HG03460 (cell line): ENCODE measurements at regions not wholly inside any gene's neighbourhood (a gene's known extent, or its start where the extent isn't known, plus 50 kb on each side); places are given as distances from the start of the nearest gene placed in this dataset.
"Not testable (repeated sequence)": the region's sequence is repeated elsewhere in the genome, so short reads cannot be mapped to it uniquely, and the experiment has no call there.

Experiments used
- ATAC-seq: cut with Tn5 transposase; IDR thresholded peaks from one replicate; pipeline ENCODE4 v1.9.1; 2021; ENCODE audit not compliant: unreplicated experiment

GRCh38 chr10:16231734-16232435, 204.9 kb upstream of the PTER start:
- ATAC-seq, result no peak

- no peak for ATAC-seq
Measured at GRCh38 chr10:16232441-16232840, 204.4 kb upstream of the PTER start.

GRCh38 chr10:16234916-16235315, 201.9 kb upstream of the PTER start:
- no peak for ATAC-seq

GRCh38 chr10:16242446-16242845, 194.4 kb upstream of the PTER start:
- no peak for ATAC-seq

GRCh38 chr10:16242859-16243613, 193.8 kb upstream of the PTER start:
- ATAC-seq, result no peak

- ATAC-seq, result not testable (repeated sequence)
Measured at GRCh38 chr10:16250136-16250535, 186.7 kb upstream of the PTER start.

- ATAC-seq, result no peak
Measured at GRCh38 chr10:16256336-16256735, 180.5 kb upstream of the PTER start.

- no peak for ATAC-seq
Measured at GRCh38 chr10:16258291-16259040, 178.3 kb upstream of the PTER start.

GRCh38 chr10:16259726-16260125, 177.1 kb upstream of the PTER start:
- ATAC-seq, result no peak

GRCh38 chr10:16260388-16260787, 176.4 kb upstream of the PTER start:
- no peak for ATAC-seq

- no peak for ATAC-seq
Measured at GRCh38 chr10:16271571-16271970, 165.2 kb upstream of the PTER start.

- ATAC-seq, result no peak
Measured at GRCh38 chr10:16274911-16275310, 161.9 kb upstream of the PTER start.

GRCh38 chr10:16280595-16280994, 156.2 kb upstream of the PTER start:
- ATAC-seq, result no peak

GRCh38 chr10:16292366-16292765, 144.4 kb upstream of the PTER start:
- ATAC-seq, result no peak

GRCh38 chr10:16297069-16297468, 139.7 kb upstream of the PTER start:
- no peak for ATAC-seq

GRCh38 chr10:16297642-16298041, 139.2 kb upstream of the PTER start:
- ATAC-seq, result no peak

GRCh38 chr10:16304311-16304710, 132.5 kb upstream of the PTER start:
- no peak for ATAC-seq

- ATAC-seq, result no peak
Measured at GRCh38 chr10:16310440-16310839, 126.4 kb upstream of the PTER start.

- ATAC-seq, result no peak
Measured at GRCh38 chr10:16314259-16314658, 122.6 kb upstream of the PTER start.

GRCh38 chr10:16316733-16317390, 119.9 kb upstream of the PTER start:
- ATAC-seq, result no peak

- no peak for ATAC-seq
Measured at GRCh38 chr10:16341637-16342036, 95.2 kb upstream of the PTER start.
